ENCODE measurements at regions not wholly inside any gene's neighbourhood (a gene's known extent, or its start where the extent isn't known, plus 50 kb on each side); places are given as distances from the start of the nearest gene placed in this dataset.

- H3K4me3 Mint-ChIP-seq, result no peak overlapping the region
- H3K27ac Mint-ChIP-seq, result no peak overlapping the region
- H3K4me1 Mint-ChIP-seq, result no peaks in the 10 kb centered on the region
- no peaks in the 10 kb centered on the region for H3K36me3 Mint-ChIP-seq
- no peaks in the 10 kb centered on the region for H3K27me3 Mint-ChIP-seq
- no peaks in the 10 kb centered on the region for H3K9me3 Mint-ChIP-seq
These were observed 122.2 kb downstream of the ACTL8 start for GRCh38 chr1:17877316-17877715.

GRCh38 chr1:17877896-17878295, 122.8 kb downstream of the ACTL8 start:
- H3K4me1 Mint-ChIP-seq, result no peaks in the 10 kb centered on the region

GRCh38 chr1:17878837-17879236, 123.7 kb downstream of the ACTL8 start:
- Mint-ChIP-seq H3K27me3 (no peaks in the 10 kb centered on the region), H3K9me3 (no peaks in the 10 kb centered on the region), H3K4me1 (no peaks in the 10 kb centered on the region), H3K36me3 (no peaks in the 10 kb centered on the region), H3K27ac (no peak overlapping the region), H3K4me3 (no peak overlapping the region)

More at GRCh38 chr1:17877896-17878295, 122.8 kb downstream of the ACTL8 start:
- Mint-ChIP-seq H3K9me3 (no peaks in the 10 kb centered on the region), H3K36me3 (no peaks in the 10 kb centered on the region), H3K27ac (no peak overlapping the region), H3K27me3 (no peaks in the 10 kb centered on the region), H3K4me3 (no peak overlapping the region)

DNA sequence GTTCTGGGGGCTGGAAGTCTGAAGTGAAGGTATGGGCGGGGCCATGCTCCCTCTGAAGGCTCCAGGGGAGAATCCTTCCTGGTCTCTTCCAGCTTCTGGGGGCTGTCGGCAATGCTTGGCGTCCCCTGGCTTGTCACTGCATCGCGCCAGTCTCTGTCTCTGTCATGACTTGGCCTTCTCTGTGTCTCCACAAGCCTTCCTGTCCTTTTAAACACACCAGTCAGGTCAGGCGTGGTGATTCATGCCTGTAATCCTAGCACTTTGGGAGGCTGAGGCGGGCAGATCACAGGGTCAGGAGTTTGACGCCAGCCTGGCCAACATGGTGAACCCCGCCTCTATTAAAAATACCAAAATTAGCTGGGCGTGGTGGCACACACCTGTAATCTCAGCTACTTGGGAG, 125.3 kb downstream of the ACTL8 start:
- no peak overlapping the region for H3K4me3 Mint-ChIP-seq
- no peak overlapping the region for H3K27ac Mint-ChIP-seq
- H3K4me1 Mint-ChIP-seq, result no peaks in the 10 kb centered on the region

GRCh38 chr1:17881761-17882160, 126.6 kb downstream of the ACTL8 start:
- Mint-ChIP-seq H3K4me3 (no peak overlapping the region), H3K27ac (no peak overlapping the region), H3K27me3 (peaks cover 2% of the 10 kb centered on the region), H3K4me1 (no peaks in the 10 kb centered on the region), H3K9me3 (no peaks in the 10 kb centered on the region), H3K36me3 (no peaks in the 10 kb centered on the region)

More for the DNA sequence above, 125.3 kb downstream of the ACTL8 start:
- Mint-ChIP-seq H3K27me3 (no peaks in the 10 kb centered on the region), H3K36me3 (no peaks in the 10 kb centered on the region), H3K9me3 (no peaks in the 10 kb centered on the region)

DNA sequence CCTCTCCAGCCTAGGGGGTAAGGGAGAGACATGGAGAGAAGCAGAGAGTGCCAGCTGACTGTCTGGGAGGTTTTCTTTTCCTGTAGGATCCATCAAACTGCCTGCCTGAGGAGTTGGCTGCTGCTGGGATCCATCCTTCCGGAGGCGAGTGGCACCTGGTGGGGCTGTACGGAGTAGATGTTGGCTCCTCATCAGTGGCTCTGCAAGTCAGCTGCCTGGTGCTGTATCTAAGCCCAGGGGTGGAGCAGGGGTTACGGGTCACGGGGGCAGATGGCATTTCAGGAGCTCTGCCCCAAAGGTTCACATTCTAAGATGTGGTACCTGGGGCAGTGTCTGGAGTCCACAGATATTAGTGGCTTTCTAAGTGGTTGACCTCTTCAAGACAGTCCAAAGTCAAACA, 128.0 kb downstream of the ACTL8 start:
- no peak overlapping the region for H3K27ac Mint-ChIP-seq
- H3K4me3 Mint-ChIP-seq, result no peak overlapping the region
- H3K4me1 Mint-ChIP-seq, result no peaks in the 10 kb centered on the region
- no peaks in the 10 kb centered on the region for H3K9me3 Mint-ChIP-seq
- no peaks in the 10 kb centered on the region for H3K36me3 Mint-ChIP-seq
- peaks cover 2% of the 10 kb centered on the region for H3K27me3 Mint-ChIP-seq

DNA sequence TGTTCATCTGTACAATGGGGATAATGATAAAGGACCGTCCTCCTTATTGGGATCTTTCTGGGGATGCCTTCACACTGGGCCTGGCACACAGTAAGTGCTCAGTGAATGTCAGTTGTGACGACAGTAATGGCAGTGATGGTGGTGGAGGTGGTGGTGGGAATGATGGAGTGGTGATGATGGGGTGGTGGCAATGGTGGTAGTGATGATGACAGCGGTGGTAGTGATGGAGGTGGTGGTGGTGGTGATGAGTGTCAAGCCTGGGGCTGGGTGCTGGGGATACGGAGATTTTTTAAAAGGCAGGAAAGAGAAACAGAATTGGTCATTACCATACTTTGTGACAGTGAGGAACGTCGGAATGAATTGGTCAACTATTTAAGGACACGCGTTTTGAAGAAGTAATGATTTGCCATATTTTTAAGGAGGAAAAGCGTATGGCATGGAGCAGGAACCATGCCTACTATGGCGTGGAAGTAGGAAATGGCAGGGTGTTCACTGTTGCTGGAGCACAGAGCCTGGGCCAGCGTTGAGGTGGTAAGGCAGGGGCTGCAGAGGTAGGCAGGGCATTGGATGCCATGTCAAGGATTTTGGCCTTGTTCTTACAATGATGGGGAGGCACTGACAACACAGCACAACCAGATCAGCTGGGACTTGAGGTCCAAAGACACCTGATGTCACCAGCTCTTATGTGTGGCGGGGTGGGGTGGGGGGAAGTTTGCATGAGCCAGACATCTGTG, 128.7 kb downstream of the ACTL8 start:
- Mint-ChIP-seq H3K27ac (no peak overlapping the region), H3K9me3 (no peaks in the 10 kb centered on the region), H3K27me3 (peaks cover 2% of the 10 kb centered on the region), H3K4me3 (no peak overlapping the region), H3K36me3 (no peaks in the 10 kb centered on the region), H3K4me1 (no peaks in the 10 kb centered on the region)

DNA sequence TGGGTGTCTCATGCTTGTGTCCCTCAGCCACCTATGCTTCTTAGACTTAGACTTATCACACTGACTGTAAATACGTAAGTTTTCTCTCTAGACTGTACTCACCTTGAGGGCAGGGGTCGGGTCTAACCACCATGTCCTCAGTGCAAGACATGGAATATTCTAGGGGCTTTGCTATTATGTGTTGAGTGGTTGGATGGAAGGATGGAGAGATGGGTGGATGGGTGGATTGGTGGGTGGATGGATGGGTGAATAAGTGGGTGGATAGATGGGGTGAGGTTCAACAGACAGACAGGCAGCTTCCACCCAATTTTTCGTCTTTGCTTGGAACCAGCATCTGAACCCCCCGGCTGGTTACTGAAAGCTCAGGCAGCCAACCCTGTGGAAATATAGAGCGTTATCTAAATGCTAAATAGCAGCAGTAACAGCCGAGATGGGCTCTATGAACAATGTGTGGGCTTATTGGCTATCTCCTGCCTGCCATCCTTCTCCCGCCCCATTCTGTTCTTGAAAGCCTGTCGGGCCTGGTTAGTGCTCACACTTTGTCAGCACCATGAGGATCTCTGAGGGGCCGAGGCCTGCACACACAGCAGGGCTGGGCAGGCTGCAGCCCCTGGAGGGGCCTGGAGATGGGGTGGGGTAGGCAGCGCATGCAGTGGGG, 130.7 kb downstream of the ACTL8 start:
- Mint-ChIP-seq H3K36me3 (no peaks in the 10 kb centered on the region), H3K9me3 (no peaks in the 10 kb centered on the region), H3K4me1 (no peaks in the 10 kb centered on the region), H3K4me3 (no peak overlapping the region), H3K27me3 (peaks cover 2% of the 10 kb centered on the region), H3K27ac (no peak overlapping the region)

GRCh38 chr1:17886386-17886785, 131.3 kb downstream of the ACTL8 start:
- no peak overlapping the region for H3K4me3 Mint-ChIP-seq
- peaks cover 2% of the 10 kb centered on the region for H3K27me3 Mint-ChIP-seq
- no peaks in the 10 kb centered on the region for H3K36me3 Mint-ChIP-seq

DNA sequence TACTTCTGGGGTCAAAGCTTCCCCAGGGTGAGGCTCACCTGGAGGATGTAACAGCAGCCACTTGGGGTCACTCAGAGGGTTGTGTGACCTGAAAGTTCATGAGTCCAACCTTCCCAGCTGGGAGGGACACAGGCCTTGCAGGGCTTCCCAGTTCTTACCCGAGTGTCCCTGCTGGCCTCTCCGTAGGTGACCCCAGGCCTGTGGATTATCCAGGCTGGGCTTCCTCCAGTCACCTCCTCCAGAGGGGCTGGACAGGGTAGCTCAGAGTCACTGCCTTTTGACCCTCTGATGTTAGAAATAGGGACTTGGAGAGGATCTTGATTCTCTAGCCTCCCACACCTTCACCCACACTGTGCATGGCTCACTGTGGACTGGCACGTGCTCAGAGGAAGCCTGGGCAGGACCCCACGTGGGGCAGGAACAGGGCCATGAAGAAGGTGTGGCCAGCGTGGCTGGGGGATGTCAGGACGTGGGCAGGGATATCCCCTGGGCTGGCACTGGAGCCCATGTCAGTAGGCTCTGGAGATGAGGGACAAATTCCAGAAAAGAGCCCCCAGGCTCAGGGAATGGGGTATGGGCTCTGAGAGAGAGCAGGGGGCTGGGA, 131.8 kb downstream of the ACTL8 start:
- no peaks in the 10 kb centered on the region for H3K4me1 Mint-ChIP-seq
- H3K36me3 Mint-ChIP-seq, result no peaks in the 10 kb centered on the region
- no peak overlapping the region for H3K4me3 Mint-ChIP-seq
- H3K9me3 Mint-ChIP-seq, result no peaks in the 10 kb centered on the region
- no peak overlapping the region for H3K27ac Mint-ChIP-seq
- peaks cover 2% of the 10 kb centered on the region for H3K27me3 Mint-ChIP-seq

More at GRCh38 chr1:17886386-17886785, 131.3 kb downstream of the ACTL8 start:
- H3K9me3 Mint-ChIP-seq, result no peaks in the 10 kb centered on the region
- no peaks in the 10 kb centered on the region for H3K4me1 Mint-ChIP-seq
- H3K27ac Mint-ChIP-seq, result no peak overlapping the region

- Mint-ChIP-seq H3K27ac (no peak overlapping the region), H3K36me3 (no peaks in the 10 kb centered on the region), H3K4me1 (no peaks in the 10 kb centered on the region), H3K27me3 (peaks cover 2% of the 10 kb centered on the region), H3K9me3 (no peaks in the 10 kb centered on the region), H3K4me3 (no peak overlapping the region)
These were observed 132.7 kb downstream of the ACTL8 start for GRCh38 chr1:17887661-17888371.

GRCh38 chr1:17890056-17890814, 135.1 kb downstream of the ACTL8 start:
- Mint-ChIP-seq H3K4me3 (no peak overlapping the region), H3K36me3 (no peaks in the 10 kb centered on the region), H3K27ac (no peak overlapping the region), H3K4me1 (no peaks in the 10 kb centered on the region), H3K27me3 (peaks cover 2% of the 10 kb centered on the region), H3K9me3 (no peaks in the 10 kb centered on the region)

DNA sequence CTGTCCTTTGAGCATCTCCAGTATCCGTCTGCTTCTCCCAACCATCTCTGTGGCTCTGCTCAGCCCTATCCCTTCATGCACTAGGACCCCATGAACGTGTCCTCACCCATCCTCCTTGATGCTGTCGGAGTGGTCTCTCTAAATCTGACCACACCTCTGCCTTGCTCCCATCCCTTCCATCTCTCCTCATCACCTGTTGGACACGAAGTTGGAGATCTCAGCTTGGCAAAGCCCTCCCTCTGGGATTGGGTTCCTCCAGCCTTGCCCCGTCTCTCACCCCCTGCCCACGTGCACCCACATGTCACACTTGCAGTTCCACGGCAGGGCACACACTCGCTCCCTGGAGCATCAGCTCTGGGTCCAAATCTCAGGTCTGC, 135.7 kb downstream of the ACTL8 start:
- no peaks in the 10 kb centered on the region for H3K27me3 Mint-ChIP-seq
- no peaks in the 10 kb centered on the region for H3K4me1 Mint-ChIP-seq
- no peak overlapping the region for H3K27ac Mint-ChIP-seq
- no peak overlapping the region for H3K4me3 Mint-ChIP-seq
- no peaks in the 10 kb centered on the region for H3K9me3 Mint-ChIP-seq
- H3K36me3 Mint-ChIP-seq, result no peaks in the 10 kb centered on the region

GRCh38 chr1:17891205-17892110, 136.3 kb downstream of the ACTL8 start:
- no peak overlapping the region for H3K4me3 Mint-ChIP-seq
- H3K4me1 Mint-ChIP-seq, result no peaks in the 10 kb centered on the region

More at GRCh38 chr1:17891205-17892110, 136.3 kb downstream of the ACTL8 start:
- Mint-ChIP-seq H3K27ac (no peak overlapping the region), H3K36me3 (no peaks in the 10 kb centered on the region), H3K9me3 (no peaks in the 10 kb centered on the region), H3K27me3 (peaks cover 2% of the 10 kb centered on the region)
